ENCODE measurements at regions not wholly inside any gene's neighbourhood (a gene's known extent, or its start where the extent isn't known, plus 50 kb on each side); places are given as distances from the start of the nearest gene placed in this dataset.

DNA sequence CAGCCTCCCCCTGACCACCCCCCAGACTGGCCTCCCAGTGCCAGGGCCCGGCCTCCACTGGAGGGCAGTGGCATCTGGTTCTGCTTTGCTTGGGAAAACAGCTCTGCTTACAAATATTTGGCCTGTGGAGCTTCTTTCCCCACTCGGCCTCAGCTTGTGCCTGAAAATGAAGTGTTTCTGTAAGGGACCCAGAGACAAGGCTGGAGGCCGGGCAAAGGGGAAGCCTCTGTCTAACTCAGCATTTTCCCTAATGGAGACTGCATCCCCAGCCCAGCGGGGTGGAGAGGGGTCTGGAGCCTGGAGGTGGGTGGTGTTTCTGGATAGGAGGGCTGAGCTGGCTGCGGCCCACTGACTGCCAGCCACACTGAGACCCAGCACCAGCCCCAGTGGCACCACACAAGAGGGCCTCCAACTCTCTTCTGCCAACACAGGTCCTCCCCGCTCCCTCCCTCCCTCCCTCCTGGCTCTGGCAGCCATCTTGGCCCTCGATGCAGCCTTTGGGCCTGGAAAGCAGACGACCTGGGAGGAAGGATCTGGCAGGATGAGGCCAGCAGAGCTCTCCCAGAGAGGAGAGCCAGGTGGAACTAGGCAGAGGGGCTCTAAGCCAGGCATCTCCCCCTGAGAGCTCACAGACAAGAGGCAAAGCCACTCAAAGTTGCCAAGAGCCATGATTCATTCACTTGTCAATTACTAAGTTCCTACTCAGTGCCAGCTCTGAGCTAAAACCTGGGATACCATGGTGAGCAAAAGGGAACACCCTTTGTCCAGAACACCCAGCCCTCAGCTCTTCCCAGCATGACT lies 77.1 kb upstream of the CD82 start:
- TF ChIP-seq, protein P1, sequence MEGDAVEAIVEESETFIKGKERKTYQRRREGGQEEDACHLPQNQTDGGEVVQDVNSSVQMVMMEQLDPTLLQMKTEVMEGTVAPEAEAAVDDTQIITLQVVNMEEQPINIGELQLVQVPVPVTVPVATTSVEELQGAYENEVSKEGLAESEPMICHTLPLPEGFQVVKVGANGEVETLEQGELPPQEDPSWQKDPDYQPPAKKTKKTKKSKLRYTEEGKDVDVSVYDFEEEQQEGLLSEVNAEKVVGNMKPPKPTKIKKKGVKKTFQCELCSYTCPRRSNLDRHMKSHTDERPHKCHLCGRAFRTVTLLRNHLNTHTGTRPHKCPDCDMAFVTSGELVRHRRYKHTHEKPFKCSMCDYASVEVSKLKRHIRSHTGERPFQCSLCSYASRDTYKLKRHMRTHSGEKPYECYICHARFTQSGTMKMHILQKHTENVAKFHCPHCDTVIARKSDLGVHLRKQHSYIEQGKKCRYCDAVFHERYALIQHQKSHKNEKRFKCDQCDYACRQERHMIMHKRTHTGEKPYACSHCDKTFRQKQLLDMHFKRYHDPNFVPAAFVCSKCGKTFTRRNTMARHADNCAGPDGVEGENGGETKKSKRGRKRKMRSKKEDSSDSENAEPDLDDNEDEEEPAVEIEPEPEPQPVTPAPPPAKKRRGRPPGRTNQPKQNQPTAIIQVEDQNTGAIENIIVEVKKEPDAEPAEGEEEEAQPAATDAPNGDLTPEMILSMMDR (IDR thresholded peaks at IDR 0.05; ENCODE audit: insufficient read depth, low read length): no peak
- no peak for TF ChIP-seq POLR2AphosphoS5 (IDR thresholded peaks at IDR 0.05; ENCODE audit: low read depth)
- TF ChIP-seq, protein P2, sequence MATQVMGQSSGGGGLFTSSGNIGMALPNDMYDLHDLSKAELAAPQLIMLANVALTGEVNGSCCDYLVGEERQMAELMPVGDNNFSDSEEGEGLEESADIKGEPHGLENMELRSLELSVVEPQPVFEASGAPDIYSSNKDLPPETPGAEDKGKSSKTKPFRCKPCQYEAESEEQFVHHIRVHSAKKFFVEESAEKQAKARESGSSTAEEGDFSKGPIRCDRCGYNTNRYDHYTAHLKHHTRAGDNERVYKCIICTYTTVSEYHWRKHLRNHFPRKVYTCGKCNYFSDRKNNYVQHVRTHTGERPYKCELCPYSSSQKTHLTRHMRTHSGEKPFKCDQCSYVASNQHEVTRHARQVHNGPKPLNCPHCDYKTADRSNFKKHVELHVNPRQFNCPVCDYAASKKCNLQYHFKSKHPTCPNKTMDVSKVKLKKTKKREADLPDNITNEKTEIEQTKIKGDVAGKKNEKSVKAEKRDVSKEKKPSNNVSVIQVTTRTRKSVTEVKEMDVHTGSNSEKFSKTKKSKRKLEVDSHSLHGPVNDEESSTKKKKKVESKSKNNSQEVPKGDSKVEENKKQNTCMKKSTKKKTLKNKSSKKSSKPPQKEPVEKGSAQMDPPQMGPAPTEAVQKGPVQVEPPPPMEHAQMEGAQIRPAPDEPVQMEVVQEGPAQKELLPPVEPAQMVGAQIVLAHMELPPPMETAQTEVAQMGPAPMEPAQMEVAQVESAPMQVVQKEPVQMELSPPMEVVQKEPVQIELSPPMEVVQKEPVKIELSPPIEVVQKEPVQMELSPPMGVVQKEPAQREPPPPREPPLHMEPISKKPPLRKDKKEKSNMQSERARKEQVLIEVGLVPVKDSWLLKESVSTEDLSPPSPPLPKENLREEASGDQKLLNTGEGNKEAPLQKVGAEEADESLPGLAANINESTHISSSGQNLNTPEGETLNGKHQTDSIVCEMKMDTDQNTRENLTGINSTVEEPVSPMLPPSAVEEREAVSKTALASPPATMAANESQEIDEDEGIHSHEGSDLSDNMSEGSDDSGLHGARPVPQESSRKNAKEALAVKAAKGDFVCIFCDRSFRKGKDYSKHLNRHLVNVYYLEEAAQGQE (IDR thresholded peaks at IDR 0.05; ENCODE audit: insufficient replicate concordance, low read depth): no peak

Measured in HL-60 (cell line).